ENCODE measurements at regions not wholly inside any gene's neighbourhood (a gene's known extent, or its start where the extent isn't known, plus 50 kb on each side); places are given as distances from the start of the nearest gene placed in this dataset.
"Not testable (repeated sequence)": the region's sequence is repeated elsewhere in the genome, so short reads cannot be mapped to it uniquely, and the experiment has no call there.

GRCh38 chr6:55064711-55065420 is 109.4 kb upstream of the HCRTR2 start:
- DNase-seq: peak; percentile 76

- DNase-seq: peak; percentile 52
These were observed 105.1 kb upstream of the HCRTR2 start for GRCh38 chr6:55069132-55069781.

- DNase-seq: no peak
These were observed 92.3 kb upstream of the HCRTR2 start for GRCh38 chr6:55082021-55082420.

GRCh38 chr6:55088011-55088410 is 86.3 kb upstream of the HCRTR2 start:
- not testable (repeated sequence) for DNase-seq

- DNase-seq: no peak
These were observed 85.4 kb upstream of the HCRTR2 start for GRCh38 chr6:55088902-55089301.

GRCh38 chr6:55089325-55089724 is 85.0 kb upstream of the HCRTR2 start:
- DNase-seq: no peak

- no peak for DNase-seq
These were observed 73.6 kb upstream of the HCRTR2 start for GRCh38 chr6:55100686-55101085.

GRCh38 chr6:55101157-55101556 is 73.2 kb upstream of the HCRTR2 start:
- DNase-seq: no peak

- DNase-seq: no peak
These were observed 65.9 kb upstream of the HCRTR2 start for GRCh38 chr6:55108134-55109130.

- DNase-seq: no peak
These were observed 57.0 kb upstream of the HCRTR2 start for GRCh38 chr6:55117267-55117666.

- not testable (repeated sequence) for DNase-seq
These were observed 50.1 kb upstream of the HCRTR2 start for GRCh38 chr6:55124241-55124640.
